Stimulated activated CD4-positive, alpha-beta T cell treated with anti-CD3 and anti-CD28 coated beads, Interleukin-2, amount 100 ng/mL, for 48 hours (primary cell): ENCODE measurements at regions not wholly inside any gene's neighbourhood (a gene's known extent, or its start where the extent isn't known, plus 50 kb on each side); places are given as distances from the start of the nearest gene placed in this dataset.

Experiments
- DNase-seq, 2 donors: peaks; one replicate each; pipeline ENCODE4 v3.0.0-alpha.2; 2020

- no peak for DNase-seq
Observed at GRCh38 chr14:54177641-54178621, 218.9 kb upstream of the CDKN3 start.

- DNase-seq, result no peak
Observed at GRCh38 chr14:54182419-54183045, 214.3 kb upstream of the CDKN3 start.

GRCh38 chr14:54186821-54187763 is 209.7 kb upstream of the CDKN3 start:
- DNase-seq, result no peak

- DNase-seq, result no peak
Observed at GRCh38 chr14:54188064-54188666, 208.6 kb upstream of the CDKN3 start.

GRCh38 chr14:54189333-54189732 is 207.5 kb upstream of the CDKN3 start:
- no peak for DNase-seq

GRCh38 chr14:54189748-54190354 is 207.0 kb upstream of the CDKN3 start:
- DNase-seq, result no peak

GRCh38 chr14:54191846-54192245 is 205.0 kb upstream of the CDKN3 start:
- no peak for DNase-seq

- no peak for DNase-seq
Observed at GRCh38 chr14:54192610-54193009, 204.2 kb upstream of the CDKN3 start.

- no peak for DNase-seq
Observed at GRCh38 chr14:54193871-54194270, 202.9 kb upstream of the CDKN3 start.

- DNase-seq, result no peak
Observed at GRCh38 chr14:54194501-54194900, 202.3 kb upstream of the CDKN3 start.

GRCh38 chr14:54197369-54197768 is 199.4 kb upstream of the CDKN3 start:
- DNase-seq, result no peak

- no peak for DNase-seq
Observed at GRCh38 chr14:54200726-54201125, 196.1 kb upstream of the CDKN3 start.

GRCh38 chr14:54202288-54202687 is 194.5 kb upstream of the CDKN3 start:
- no peak for DNase-seq

GRCh38 chr14:54206516-54206915 is 190.3 kb upstream of the CDKN3 start:
- DNase-seq, result no peak

- no peak for DNase-seq
Observed at GRCh38 chr14:54207075-54207474, 189.7 kb upstream of the CDKN3 start.

GRCh38 chr14:54207476-54208462 is 189.0 kb upstream of the CDKN3 start:
- DNase-seq, result no peak

- DNase-seq, result no peak
Observed at GRCh38 chr14:54208751-54209150, 188.1 kb upstream of the CDKN3 start.

- DNase-seq, result no peak
Observed at GRCh38 chr14:54209511-54210250, 187.1 kb upstream of the CDKN3 start.

GRCh38 chr14:54211551-54212308 is 185.1 kb upstream of the CDKN3 start:
- DNase-seq, result no peak
